CD4-positive, alpha-beta memory T cell (primary cell): ENCODE measurements at regions not wholly inside any gene's neighbourhood (a gene's known extent, or its start where the extent isn't known, plus 50 kb on each side); places are given as distances from the start of the nearest gene placed in this dataset.

Source experiments
- CTCF ChIA-PET: fragments of 350-600 bp; sonication (Branson Sonifier 250); formaldehyde crosslinking; loops from one replicate; lab custom pipeline; 2021; ENCODE audit warnings: inconsistent platforms; ENCODE audit not compliant: partially characterized antibody; lab: Charles Lee
- POLR2A ChIA-PET: fragments of 350-600 bp; sonication (Branson Sonifier 250); formaldehyde crosslinking; loops from one replicate; lab custom pipeline; 2021; ENCODE audit not compliant: partially characterized antibody; lab: Charles Lee
- DNase-seq, 5 donors: peaks; one replicate each; pipeline versions ENCODE4 v3.0.0 to v3.0.0-alpha.2; 2020 to 2022; ENCODE audit warnings: mixed read lengths in 1 of 5
- H3K27ac ChIP-seq: one replicate; pipeline ENCODE4 v1.7.0; 2013; ENCODE audit warnings: low read depth, low read length
- H3K27me3 ChIP-seq: 2 replicates; pipeline ENCODE4 v1.7.0; 2013; ENCODE audit warnings: mild to moderate bottlenecking, low read length, moderate library complexity; ENCODE audit not compliant: insufficient read depth
- H3K36me3 ChIP-seq: 2 replicates; pipeline ENCODE4 v1.7.0; 2013; ENCODE audit warnings: mild to moderate bottlenecking, low read length, moderate library complexity; ENCODE audit not compliant: insufficient read depth
- H3K4me1 ChIP-seq: 2 replicates; pipeline ENCODE4 v1.7.0; 2013; ENCODE audit warnings: mild to moderate bottlenecking, low read length, moderate library complexity; ENCODE audit not compliant: insufficient read depth
- H3K4me3 ChIP-seq, 2 donors: one replicate each; pipeline ENCODE4 v1.7.0; 2013; ENCODE audit warnings: low read length in 2 of 2, mild to moderate bottlenecking in 1 of 2
- H3K9me3 ChIP-seq, 2 donors: one replicate each; pipeline ENCODE4 v1.7.0; 2013; ENCODE audit warnings: low read length in 2 of 2, control low read depth in 1 of 2; ENCODE audit not compliant: control insufficient read depth in 1 of 2
- H3K27ac Mint-ChIP-seq, 7 donors: one replicate each; pipeline ENCODE4 v1.8.0; 2020 to 2021; ENCODE audit warnings: mixed read lengths in 7 of 7, mild to moderate bottlenecking in 6 of 7, inconsistent platforms in 3 of 7, moderate library complexity in 3 of 7
- H3K27me3 Mint-ChIP-seq, 2 donors: one replicate each; pipeline ENCODE4 v1.8.0; 2020 to 2021; ENCODE audit warnings: mixed read lengths in 2 of 2
- H3K36me3 Mint-ChIP-seq, 2 donors: one replicate each; pipeline ENCODE4 v1.8.0; 2020 to 2021; ENCODE audit warnings: mixed read lengths in 2 of 2, inconsistent platforms in 1 of 2, mild to moderate bottlenecking in 1 of 2
- H3K4me1 Mint-ChIP-seq, 4 donors: one replicate each; pipeline ENCODE4 v1.8.0; 2020 to 2021; ENCODE audit warnings: mixed read lengths in 4 of 4, mild to moderate bottlenecking in 1 of 4
- H3K4me3 Mint-ChIP-seq, 8 donors: one replicate each; pipeline ENCODE4 v1.8.0; 2020 to 2021; ENCODE audit warnings: mixed read lengths in 8 of 8, mild to moderate bottlenecking in 7 of 8, moderate library complexity in 6 of 8, inconsistent platforms in 3 of 8
- H3K9me3 Mint-ChIP-seq, 8 donors: one replicate each; pipeline ENCODE4 v1.8.0; 2020 to 2021; ENCODE audit warnings: mixed read lengths in 8 of 8, mild to moderate bottlenecking in 5 of 8, inconsistent platforms in 3 of 8, moderate library complexity in 1 of 8
- intact Hi-C: fragments of 100-400 bp; cut with micrococcal nuclease; formaldehyde crosslinking; loops from one replicate; pipeline ENCODE4 v1.15.1; 2023

DNA sequence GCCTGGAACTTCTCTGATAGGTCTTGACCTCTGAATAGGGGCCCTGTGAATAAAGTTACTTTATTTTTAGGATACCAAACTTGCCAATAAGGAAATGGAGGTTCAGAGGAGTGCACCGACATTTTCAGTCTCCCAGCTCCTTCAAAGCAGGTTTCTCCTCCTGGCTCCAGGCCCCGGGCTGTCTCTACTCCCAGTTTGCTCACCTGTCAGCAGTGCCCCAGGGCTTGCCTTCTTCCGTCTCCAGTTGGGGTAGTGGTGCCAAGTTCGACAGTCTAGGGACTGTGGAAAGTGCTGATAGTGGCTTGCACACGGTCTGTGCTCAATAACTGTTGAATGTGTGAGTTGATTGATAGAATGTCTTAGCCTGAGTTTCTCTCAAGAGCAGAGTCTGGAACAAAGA, 149.2 kb downstream of the ACTL8 start:
- intact Hi-C loops: no loop called here
- Histone ChIP-seq H3K27me3 (no peaks in the 10 kb centered on the region), H3K9me3 (no peaks in the 10 kb centered on the region), H3K27ac (no peak overlapping the region), H3K4me1 (no peaks in the 10 kb centered on the region), H3K36me3 (no peaks in the 10 kb centered on the region), H3K4me3 (no peak overlapping the region)
- Mint-ChIP-seq H3K27me3 (peaks cover 17 to 18% of the 10 kb centered on the region in 2 donors), H3K4me3 (no peak overlapping the region), H3K27ac (no peak overlapping the region), H3K4me1 (no peaks in the 10 kb centered on the region), H3K36me3 (no peaks in the 10 kb centered on the region), H3K9me3 (peaks cover 0 to 4% (median 0%) of the 10 kb centered on the region in 8 donors)
- CTCF ChIA-PET: no interaction called here
- no peak for DNase-seq
- POLR2A ChIA-PET: no interaction called here

GRCh38 chr1:17907999-17908398, 152.9 kb downstream of the ACTL8 start:
- Mint-ChIP-seq H3K36me3 (no peaks in the 10 kb centered on the region), H3K4me3 (no peak overlapping the region), H3K9me3 (peaks cover 0 to 4% (median 0%) of the 10 kb centered on the region in 8 donors), H3K27ac (no peak overlapping the region), H3K4me1 (no peaks in the 10 kb centered on the region), H3K27me3 (peaks cover 14 to 22% of the 10 kb centered on the region in 2 donors)
- intact Hi-C loops: no loop called here
- Histone ChIP-seq H3K4me3 (no peak overlapping the region), H3K27ac (no peak overlapping the region), H3K4me1 (no peaks in the 10 kb centered on the region), H3K36me3 (no peaks in the 10 kb centered on the region), H3K27me3 (no peaks in the 10 kb centered on the region), H3K9me3 (no peaks in the 10 kb centered on the region)
- CTCF ChIA-PET: no interaction called here
- no peak for DNase-seq
- POLR2A ChIA-PET: no interaction called here

GRCh38 chr1:17908945-17909344, 153.8 kb downstream of the ACTL8 start:
- Histone ChIP-seq H3K27ac (no peak overlapping the region), H3K27me3 (no peaks in the 10 kb centered on the region), H3K36me3 (no peaks in the 10 kb centered on the region), H3K4me3 (no peak overlapping the region), H3K9me3 (no peaks in the 10 kb centered on the region), H3K4me1 (no peaks in the 10 kb centered on the region)
- Mint-ChIP-seq H3K9me3 (peaks cover 0 to 4% (median 0%) of the 10 kb centered on the region in 8 donors), H3K27me3 (peaks cover 11 to 25% of the 10 kb centered on the region in 2 donors), H3K4me1 (no peaks in the 10 kb centered on the region), H3K36me3 (no peaks in the 10 kb centered on the region), H3K27ac (no peak overlapping the region), H3K4me3 (no peak overlapping the region)
- ChIA-PET POLR2A (no interaction called here), CTCF (no interaction called here)
- intact Hi-C loops: no loop called here
- DNase-seq: no peak

- no peaks in the 10 kb centered on the region for H3K9me3 ChIP-seq
- no peak overlapping the region for H3K27ac Mint-ChIP-seq
- H3K36me3 Mint-ChIP-seq: no peaks in the 10 kb centered on the region
- H3K4me3 Mint-ChIP-seq: no peak overlapping the region
- H3K4me1 Mint-ChIP-seq: no peaks in the 10 kb centered on the region
- CTCF ChIA-PET: no interaction called here
- no peak overlapping the region for H3K27ac ChIP-seq
- no peak for DNase-seq
- no peak overlapping the region for H3K4me3 ChIP-seq
- POLR2A ChIA-PET: no interaction called here
- no peaks in the 10 kb centered on the region for H3K27me3 ChIP-seq
- no peaks in the 10 kb centered on the region for H3K36me3 ChIP-seq
- peaks cover 12 to 29% of the 10 kb centered on the region in 2 donors for H3K27me3 Mint-ChIP-seq
- peaks cover 0 to 4% (median 0%) of the 10 kb centered on the region in 8 donors for H3K9me3 Mint-ChIP-seq
- H3K4me1 ChIP-seq: no peaks in the 10 kb centered on the region
- intact Hi-C loops: no loop called here
These were observed 154.5 kb downstream of the ACTL8 start for GRCh38 chr1:17909634-17910033.

GRCh38 chr1:17911791-17912190, 156.7 kb downstream of the ACTL8 start:
- intact Hi-C loops: no loop called here

DNA sequence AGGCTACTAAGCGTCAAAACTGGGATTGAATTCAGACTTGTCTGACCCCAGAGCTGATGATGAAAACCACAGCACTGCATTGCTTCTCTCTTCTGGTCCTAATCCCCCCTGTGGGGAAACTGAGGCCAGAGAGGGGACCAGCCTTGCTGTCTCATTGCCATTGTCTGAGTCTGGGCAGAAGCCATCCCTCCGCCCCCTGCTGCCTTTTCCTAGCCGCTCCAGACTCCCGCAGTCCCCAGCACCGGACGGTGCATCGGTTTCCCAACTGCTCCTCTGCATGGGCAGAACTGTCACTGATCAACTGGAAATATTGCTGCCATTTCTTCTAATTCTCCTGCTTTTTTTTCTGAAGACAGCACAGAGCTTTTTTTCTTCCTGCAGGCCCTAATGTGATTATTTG, 157.4 kb downstream of the ACTL8 start:
- H3K36me3 ChIP-seq: no peaks in the 10 kb centered on the region
- no peaks in the 10 kb centered on the region for H3K36me3 Mint-ChIP-seq
- no peak overlapping the region for H3K4me3 ChIP-seq
- no peaks in the 10 kb centered on the region for H3K4me1 ChIP-seq
- no peaks in the 10 kb centered on the region for H3K9me3 Mint-ChIP-seq
- no peaks in the 10 kb centered on the region for H3K9me3 ChIP-seq
- H3K27me3 ChIP-seq: no peaks in the 10 kb centered on the region
- intact Hi-C loops: no loop called here
- H3K4me1 Mint-ChIP-seq: no peaks in the 10 kb centered on the region
- H3K27ac ChIP-seq: no peak overlapping the region
- ChIA-PET POLR2A (no interaction called here), CTCF (no interaction called here)
- peaks cover 6 to 17% of the 10 kb centered on the region in 2 donors for H3K27me3 Mint-ChIP-seq
- DNase-seq: no peak
- H3K27ac Mint-ChIP-seq: no peak overlapping the region
- no peak overlapping the region for H3K4me3 Mint-ChIP-seq

More at GRCh38 chr1:17911791-17912190, 156.7 kb downstream of the ACTL8 start:
- Histone ChIP-seq H3K36me3 (no peaks in the 10 kb centered on the region), H3K27ac (no peak overlapping the region), H3K27me3 (no peaks in the 10 kb centered on the region), H3K9me3 (no peaks in the 10 kb centered on the region), H3K4me1 (no peaks in the 10 kb centered on the region), H3K4me3 (no peak overlapping the region)
- Mint-ChIP-seq H3K4me3 (no peak overlapping the region), H3K36me3 (no peaks in the 10 kb centered on the region), H3K27ac (no peak overlapping the region), H3K4me1 (no peaks in the 10 kb centered on the region), H3K9me3 (no peaks in the 10 kb centered on the region), H3K27me3 (peaks cover 6 to 18% of the 10 kb centered on the region in 2 donors)
- CTCF ChIA-PET: no interaction called here
- no peak for DNase-seq
- POLR2A ChIA-PET: no interaction called here

GRCh38 chr1:17913326-17914115, 158.4 kb downstream of the ACTL8 start:
- no peaks in the 10 kb centered on the region for H3K36me3 ChIP-seq
- no peak overlapping the region for H3K4me3 Mint-ChIP-seq
- POLR2A ChIA-PET: no interaction called here

More at GRCh38 chr1:17913326-17914115, 158.4 kb downstream of the ACTL8 start:
- H3K4me3 ChIP-seq: no peak overlapping the region
- no peaks in the 10 kb centered on the region for H3K36me3 Mint-ChIP-seq
- H3K27ac Mint-ChIP-seq: no peak overlapping the region
- H3K27ac ChIP-seq: no peak overlapping the region
- H3K4me1 Mint-ChIP-seq: no peaks in the 10 kb centered on the region
- no peaks in the 10 kb centered on the region for H3K27me3 ChIP-seq
- intact Hi-C loops: no loop called here
- H3K9me3 ChIP-seq: no peaks in the 10 kb centered on the region
- H3K4me1 ChIP-seq: no peaks in the 10 kb centered on the region
- CTCF ChIA-PET: no interaction called here
- no peak for DNase-seq
- H3K9me3 Mint-ChIP-seq: peaks cover 0 to under 1% (median 0%) of the 10 kb centered on the region in 8 donors
- H3K27me3 Mint-ChIP-seq: peaks cover 8 to 22% of the 10 kb centered on the region in 2 donors
